ENCODE measurements at regions not wholly inside any gene's neighbourhood (a gene's known extent, or its start where the extent isn't known, plus 50 kb on each side); places are given as distances from the start of the nearest gene placed in this dataset.

DNA sequence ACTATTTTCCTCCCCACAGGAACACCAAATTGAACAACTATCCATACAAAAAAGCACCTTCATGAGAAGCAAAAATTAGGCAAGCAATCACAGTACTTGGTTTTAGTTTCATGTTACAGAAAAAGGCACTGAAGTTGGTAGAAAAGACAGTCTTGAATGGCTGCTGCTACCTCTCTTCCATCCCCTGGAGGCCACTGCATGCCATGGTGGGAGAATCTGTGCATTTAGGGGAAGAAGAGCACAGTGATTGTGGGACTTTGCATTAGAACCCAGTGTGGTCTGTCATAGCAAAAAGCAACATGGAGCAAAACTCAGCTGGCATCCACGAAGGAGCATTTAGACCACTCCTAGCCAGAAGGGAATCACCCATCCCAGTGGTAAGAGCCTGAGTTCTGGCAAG, 941.9 kb downstream of the PCDH18 start:
- ChIA-PET POLR2A (no interaction called here), CTCF (no interaction called here)
- no peak overlapping the region for H3K4me3 ChIP-seq (ENCODE audit: low read depth, low read length)
- H3K9me3 ChIP-seq (ENCODE audit: control insufficient read depth, insufficient read depth, low read depth, low read length): no peaks in the 10 kb centered on the region
- TF ChIP-seq, protein P1, sequence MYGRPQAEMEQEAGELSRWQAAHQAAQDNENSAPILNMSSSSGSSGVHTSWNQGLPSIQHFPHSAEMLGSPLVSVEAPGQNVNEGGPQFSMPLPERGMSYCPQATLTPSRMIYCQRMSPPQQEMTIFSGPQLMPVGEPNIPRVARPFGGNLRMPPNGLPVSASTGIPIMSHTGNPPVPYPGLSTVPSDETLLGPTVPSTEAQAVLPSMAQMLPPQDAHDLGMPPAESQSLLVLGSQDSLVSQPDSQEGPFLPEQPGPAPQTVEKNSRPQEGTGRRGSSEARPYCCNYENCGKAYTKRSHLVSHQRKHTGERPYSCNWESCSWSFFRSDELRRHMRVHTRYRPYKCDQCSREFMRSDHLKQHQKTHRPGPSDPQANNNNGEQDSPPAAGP (tag by site-specific recombination; IDR thresholded peaks at IDR 0.05): no peak
- TF ChIP-seq GLIS1 (tag by site-specific recombination; IDR thresholded peaks at IDR 0.05): no peak
- TF ChIP-seq ZNF146 (tag by site-specific recombination; IDR thresholded peaks at IDR 0.05): no peak
- TF ChIP-seq ZNF473 (tag by site-specific recombination; IDR thresholded peaks at IDR 0.05): no peak
- no peak for TF ChIP-seq SP3 (tag by site-specific recombination; IDR thresholded peaks at IDR 0.05)
- TF ChIP-seq BCL11A (tag by site-specific recombination; IDR thresholded peaks at IDR 0.05; ENCODE audit: low read depth): no peak
- no peak for TF ChIP-seq ZNF555 (tag by site-specific recombination; conservative IDR thresholded peaks at IDR 0.05)
- no peak for TF ChIP-seq PRDM1 (tag by site-specific recombination; IDR thresholded peaks at IDR 0.05)
- no peak for TF ChIP-seq ZNF530 (tag by site-specific recombination; IDR thresholded peaks at IDR 0.05; ENCODE audit: low read depth)
- TF ChIP-seq ZSCAN16 (tag by site-specific recombination; IDR thresholded peaks at IDR 0.05): no peak
- TF ChIP-seq KLF9 (tag by site-specific recombination; IDR thresholded peaks at IDR 0.05; ENCODE audit: low read depth): no peak
- no peak for TF ChIP-seq ZNF23 (tag by site-specific recombination; IDR thresholded peaks at IDR 0.05; ENCODE audit: borderline replicate concordance)
- TF ChIP-seq ZNF514 (tag by site-specific recombination; IDR thresholded peaks at IDR 0.05): no peak
- no peak for TF ChIP-seq ZNF433 (tag by site-specific recombination; IDR thresholded peaks at IDR 0.05; ENCODE audit: low read depth)
- TF ChIP-seq ZNF654 (tag by site-specific recombination; IDR thresholded peaks at IDR 0.05; ENCODE audit: low read depth): no peak
- TF ChIP-seq, protein P2, sequence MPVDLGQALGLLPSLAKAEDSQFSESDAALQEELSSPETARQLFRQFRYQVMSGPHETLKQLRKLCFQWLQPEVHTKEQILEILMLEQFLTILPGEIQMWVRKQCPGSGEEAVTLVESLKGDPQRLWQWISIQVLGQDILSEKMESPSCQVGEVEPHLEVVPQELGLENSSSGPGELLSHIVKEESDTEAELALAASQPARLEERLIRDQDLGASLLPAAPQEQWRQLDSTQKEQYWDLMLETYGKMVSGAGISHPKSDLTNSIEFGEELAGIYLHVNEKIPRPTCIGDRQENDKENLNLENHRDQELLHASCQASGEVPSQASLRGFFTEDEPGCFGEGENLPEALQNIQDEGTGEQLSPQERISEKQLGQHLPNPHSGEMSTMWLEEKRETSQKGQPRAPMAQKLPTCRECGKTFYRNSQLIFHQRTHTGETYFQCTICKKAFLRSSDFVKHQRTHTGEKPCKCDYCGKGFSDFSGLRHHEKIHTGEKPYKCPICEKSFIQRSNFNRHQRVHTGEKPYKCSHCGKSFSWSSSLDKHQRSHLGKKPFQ (tag by site-specific recombination; IDR thresholded peaks at IDR 0.05): no peak
- no peak for TF ChIP-seq ZNF558 (tag by site-specific recombination; IDR thresholded peaks at IDR 0.05)
- TF ChIP-seq, protein P3, sequence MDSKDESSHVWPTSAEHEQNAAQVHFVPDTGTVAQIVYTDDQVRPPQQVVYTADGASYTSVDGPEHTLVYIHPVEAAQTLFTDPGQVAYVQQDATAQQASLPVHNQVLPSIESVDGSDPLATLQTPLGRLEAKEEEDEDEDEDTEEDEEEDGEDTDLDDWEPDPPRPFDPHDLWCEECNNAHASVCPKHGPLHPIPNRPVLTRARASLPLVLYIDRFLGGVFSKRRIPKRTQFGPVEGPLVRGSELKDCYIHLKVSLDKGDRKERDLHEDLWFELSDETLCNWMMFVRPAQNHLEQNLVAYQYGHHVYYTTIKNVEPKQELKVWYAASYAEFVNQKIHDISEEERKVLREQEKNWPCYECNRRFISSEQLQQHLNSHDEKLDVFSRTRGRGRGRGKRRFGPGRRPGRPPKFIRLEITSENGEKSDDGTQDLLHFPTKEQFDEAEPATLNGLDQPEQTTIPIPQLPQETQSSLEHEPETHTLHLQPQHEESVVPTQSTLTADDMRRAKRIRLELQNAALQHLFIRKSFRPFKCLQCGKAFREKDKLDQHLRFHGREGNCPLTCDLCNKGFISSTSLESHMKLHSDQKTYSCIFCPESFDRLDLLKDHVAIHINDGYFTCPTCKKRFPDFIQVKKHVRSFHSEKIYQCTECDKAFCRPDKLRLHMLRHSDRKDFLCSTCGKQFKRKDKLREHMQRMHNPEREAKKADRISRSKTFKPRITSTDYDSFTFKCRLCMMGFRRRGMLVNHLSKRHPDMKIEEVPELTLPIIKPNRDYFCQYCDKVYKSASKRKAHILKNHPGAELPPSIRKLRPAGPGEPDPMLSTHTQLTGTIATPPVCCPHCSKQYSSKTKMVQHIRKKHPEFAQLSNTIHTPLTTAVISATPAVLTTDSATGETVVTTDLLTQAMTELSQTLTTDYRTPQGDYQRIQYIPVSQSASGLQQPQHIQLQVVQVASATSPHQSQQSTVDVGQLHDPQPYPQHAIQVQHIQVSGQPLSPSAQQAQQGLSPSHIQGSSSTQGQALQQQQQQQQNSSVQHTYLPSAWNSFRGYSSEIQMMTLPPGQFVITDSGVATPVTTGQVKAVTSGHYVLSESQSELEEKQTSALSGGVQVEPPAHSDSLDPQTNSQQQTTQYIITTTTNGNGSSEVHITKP (tag by site-specific recombination; IDR thresholded peaks at IDR 0.05): no peak
- TF ChIP-seq ZNF585B (tag by site-specific recombination; IDR thresholded peaks at IDR 0.05): no peak
- no peaks in the 10 kb centered on the region for H3K36me3 ChIP-seq (ENCODE audit: control insufficient read depth in 2 of 2, insufficient read depth in 1 of 2, low read length in 2 of 2)
- H3K27ac ChIP-seq (ENCODE audit: extremely low read depth, low read depth, low read length): no peak overlapping the region
- no peaks in the 10 kb centered on the region for H3K4me1 ChIP-seq (ENCODE audit: control insufficient read depth, insufficient read depth, low read length)

DNA sequence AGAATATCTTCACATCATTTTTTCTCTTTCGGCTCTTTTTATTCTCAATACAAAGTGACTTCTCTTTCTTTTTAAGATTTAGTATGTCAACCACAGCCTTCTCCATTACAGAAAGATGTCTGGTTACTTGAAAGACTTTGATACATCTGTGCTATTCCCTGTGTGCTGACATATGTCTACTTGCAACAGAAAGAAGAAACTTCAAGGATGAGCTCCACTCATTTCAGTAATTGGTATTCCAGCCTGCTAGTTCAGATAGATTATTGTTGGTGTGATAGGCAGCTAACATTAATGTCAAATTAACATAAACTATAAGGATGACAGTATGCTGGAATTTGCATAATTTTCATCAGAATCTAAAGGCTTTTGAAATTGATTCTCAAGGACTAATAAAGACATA, 948.7 kb downstream of the PCDH18 start:
- no peak overlapping the region for H3K4me3 ChIP-seq (ENCODE audit: low read depth, low read length)
- H3K27ac ChIP-seq (ENCODE audit: extremely low read depth, low read depth, low read length): no peak overlapping the region
- no peaks in the 10 kb centered on the region for H3K4me1 ChIP-seq (ENCODE audit: control insufficient read depth, insufficient read depth, low read length)
- H3K36me3 ChIP-seq (ENCODE audit: control insufficient read depth in 2 of 2, insufficient read depth in 1 of 2, low read length in 2 of 2): no peaks in the 10 kb centered on the region
- POLR2A ChIA-PET: no interaction called here
- CTCF ChIA-PET: no interaction called here
- no peaks in the 10 kb centered on the region for H3K9me3 ChIP-seq (ENCODE audit: control insufficient read depth, insufficient read depth, low read depth, low read length)
- TF ChIP-seq, protein P4, sequence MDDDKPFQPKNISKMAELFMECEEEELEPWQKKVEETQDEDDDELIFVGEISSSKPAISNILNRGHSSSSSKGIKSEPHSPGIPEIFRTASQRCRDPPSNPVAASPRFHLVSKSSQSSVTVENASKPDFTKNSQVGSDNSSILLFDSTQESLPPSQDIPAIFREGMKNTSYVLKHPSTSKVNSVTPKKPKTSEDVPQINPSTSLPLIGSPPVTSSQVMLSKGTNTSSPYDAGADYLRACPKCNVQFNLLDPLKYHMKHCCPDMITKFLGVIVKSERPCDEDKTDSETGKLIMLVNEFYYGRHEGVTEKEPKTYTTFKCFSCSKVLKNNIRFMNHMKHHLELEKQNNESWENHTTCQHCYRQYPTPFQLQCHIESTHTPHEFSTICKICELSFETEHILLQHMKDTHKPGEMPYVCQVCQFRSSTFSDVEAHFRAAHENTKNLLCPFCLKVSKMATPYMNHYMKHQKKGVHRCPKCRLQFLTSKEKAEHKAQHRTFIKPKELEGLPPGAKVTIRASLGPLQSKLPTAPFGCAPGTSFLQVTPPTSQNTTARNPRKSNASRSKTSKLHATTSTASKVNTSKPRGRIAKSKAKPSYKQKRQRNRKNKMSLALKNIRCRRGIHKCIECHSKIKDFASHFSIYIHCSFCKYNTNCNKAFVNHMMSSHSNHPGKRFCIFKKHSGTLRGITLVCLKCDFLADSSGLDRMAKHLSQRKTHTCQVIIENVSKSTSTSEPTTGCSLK (tag by site-specific recombination; IDR thresholded peaks at IDR 0.05): no peak
- no peak for TF ChIP-seq BCL11B (tag by site-specific recombination; IDR thresholded peaks at IDR 0.05; ENCODE audit: low read depth)
- TF ChIP-seq KLF16 (tag by site-specific recombination; IDR thresholded peaks at IDR 0.05): no peak
- no peak for TF ChIP-seq OVOL3 (tag by site-specific recombination; IDR thresholded peaks at IDR 0.05)
- TF ChIP-seq, protein P5, sequence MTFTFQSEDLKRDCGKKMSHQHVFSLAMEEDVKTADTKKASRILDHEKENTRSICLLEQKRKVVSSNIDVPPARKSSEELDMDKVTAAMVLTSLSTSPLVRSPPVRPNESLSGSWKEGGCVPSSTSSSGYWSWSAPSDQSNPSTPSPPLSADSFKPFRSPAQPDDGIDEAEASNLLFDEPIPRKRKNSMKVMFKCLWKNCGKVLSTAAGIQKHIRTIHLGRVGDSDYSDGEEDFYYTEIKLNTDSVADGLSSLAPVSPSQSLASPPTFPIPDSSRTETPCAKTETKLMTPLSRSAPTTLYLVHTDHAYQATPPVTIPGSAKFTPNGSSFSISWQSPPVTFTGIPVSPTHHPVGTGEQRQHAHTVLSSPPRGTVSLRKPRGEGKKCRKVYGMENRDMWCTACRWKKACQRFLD (tag by site-specific recombination; IDR thresholded peaks at IDR 0.05): no peak
- TF ChIP-seq ZNF530 (tag by site-specific recombination; IDR thresholded peaks at IDR 0.05; ENCODE audit: low read depth): no peak
- TF ChIP-seq, protein P6, sequence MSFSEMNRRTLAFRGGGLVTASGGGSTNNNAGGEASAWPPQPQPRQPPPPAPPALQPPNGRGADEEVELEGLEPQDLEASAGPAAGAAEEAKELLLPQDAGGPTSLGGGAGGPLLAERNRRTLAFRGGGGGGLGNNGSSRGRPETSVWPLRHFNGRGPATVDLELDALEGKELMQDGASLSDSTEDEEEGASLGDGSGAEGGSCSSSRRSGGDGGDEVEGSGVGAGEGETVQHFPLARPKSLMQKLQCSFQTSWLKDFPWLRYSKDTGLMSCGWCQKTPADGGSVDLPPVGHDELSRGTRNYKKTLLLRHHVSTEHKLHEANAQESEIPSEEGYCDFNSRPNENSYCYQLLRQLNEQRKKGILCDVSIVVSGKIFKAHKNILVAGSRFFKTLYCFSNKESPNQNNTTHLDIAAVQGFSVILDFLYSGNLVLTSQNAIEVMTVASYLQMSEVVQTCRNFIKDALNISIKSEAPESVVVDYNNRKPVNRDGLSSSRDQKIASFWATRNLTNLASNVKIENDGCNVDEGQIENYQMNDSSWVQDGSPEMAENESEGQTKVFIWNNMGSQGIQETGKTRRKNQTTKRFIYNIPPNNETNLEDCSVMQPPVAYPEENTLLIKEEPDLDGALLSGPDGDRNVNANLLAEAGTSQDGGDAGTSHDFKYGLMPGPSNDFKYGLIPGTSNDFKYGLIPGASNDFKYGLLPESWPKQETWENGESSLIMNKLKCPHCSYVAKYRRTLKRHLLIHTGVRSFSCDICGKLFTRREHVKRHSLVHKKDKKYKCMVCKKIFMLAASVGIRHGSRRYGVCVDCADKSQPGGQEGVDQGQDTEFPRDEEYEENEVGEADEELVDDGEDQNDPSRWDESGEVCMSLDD (tag by site-specific recombination; IDR thresholded peaks at IDR 0.05): no peak
